PC-9 (cell line): ENCODE measurements at regions not wholly inside any gene's neighbourhood (a gene's known extent, or its start where the extent isn't known, plus 50 kb on each side); places are given as distances from the start of the nearest gene placed in this dataset.

Source experiments
- EZH2 ChIP-seq: fragments of 200-600 bp; sonication (generic); IDR thresholded peaks from 2 replicates; pipeline ENCODE4 v1.8.0; 2017; ENCODE audit warnings: antibody characterized with exemption, low read depth
- TF ChIP-seq, protein P1 (sequence below): fragments of 200-600 bp; sonication (generic); conservative IDR thresholded peaks from 2 replicates; pipeline ENCODE4 v1.6.1; 2017; ENCODE audit warnings: mixed run types, antibody characterized with exemption, mild to moderate bottlenecking, moderate library complexity

DNA sequence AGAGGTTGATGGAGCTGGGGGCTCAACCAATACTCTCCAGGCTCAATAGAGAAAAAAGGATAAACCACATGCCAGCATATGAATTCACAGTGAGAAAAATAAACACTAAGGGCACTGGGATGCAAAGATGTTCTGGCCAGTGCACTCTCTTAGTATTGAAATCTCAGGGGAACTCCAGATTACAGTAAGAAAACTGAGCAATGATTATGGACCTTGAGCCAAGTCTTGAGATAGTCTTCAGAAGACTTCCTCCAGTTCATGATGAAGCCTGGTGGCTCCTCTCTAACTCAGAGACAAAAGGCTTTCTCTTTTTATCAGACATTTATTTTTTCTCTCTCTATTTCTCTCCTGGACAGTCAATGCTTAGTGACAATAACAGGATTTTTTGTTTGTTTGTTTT, 139.8 kb upstream of the SPEF2 start:
- TF ChIP-seq, protein P1, sequence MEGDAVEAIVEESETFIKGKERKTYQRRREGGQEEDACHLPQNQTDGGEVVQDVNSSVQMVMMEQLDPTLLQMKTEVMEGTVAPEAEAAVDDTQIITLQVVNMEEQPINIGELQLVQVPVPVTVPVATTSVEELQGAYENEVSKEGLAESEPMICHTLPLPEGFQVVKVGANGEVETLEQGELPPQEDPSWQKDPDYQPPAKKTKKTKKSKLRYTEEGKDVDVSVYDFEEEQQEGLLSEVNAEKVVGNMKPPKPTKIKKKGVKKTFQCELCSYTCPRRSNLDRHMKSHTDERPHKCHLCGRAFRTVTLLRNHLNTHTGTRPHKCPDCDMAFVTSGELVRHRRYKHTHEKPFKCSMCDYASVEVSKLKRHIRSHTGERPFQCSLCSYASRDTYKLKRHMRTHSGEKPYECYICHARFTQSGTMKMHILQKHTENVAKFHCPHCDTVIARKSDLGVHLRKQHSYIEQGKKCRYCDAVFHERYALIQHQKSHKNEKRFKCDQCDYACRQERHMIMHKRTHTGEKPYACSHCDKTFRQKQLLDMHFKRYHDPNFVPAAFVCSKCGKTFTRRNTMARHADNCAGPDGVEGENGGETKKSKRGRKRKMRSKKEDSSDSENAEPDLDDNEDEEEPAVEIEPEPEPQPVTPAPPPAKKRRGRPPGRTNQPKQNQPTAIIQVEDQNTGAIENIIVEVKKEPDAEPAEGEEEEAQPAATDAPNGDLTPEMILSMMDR = no peak
- TF ChIP-seq EZH2 = no peak
